GM20431 (cell line): ENCODE measurements at regions not wholly inside any gene's neighbourhood (a gene's known extent, or its start where the extent isn't known, plus 50 kb on each side); places are given as distances from the start of the nearest gene placed in this dataset.

Experiments
- in situ Hi-C: fragments of 300-500 bp; cut with MseI, MboI; formaldehyde crosslinking; loops from one replicate; pipeline ENCODE4 v1.15.0; 2020; ENCODE audit warnings: low sequenced_read_pairs; ENCODE audit not compliant: unreplicated experiment

GRCh38 chr16:76612497-76612896, 335.3 kb downstream of the CNTNAP4 start:
- in situ Hi-C loops = no loop called here

GRCh38 chr16:76614269-76614668, 337.1 kb downstream of the CNTNAP4 start:
- in situ Hi-C loops = no loop called here

DNA sequence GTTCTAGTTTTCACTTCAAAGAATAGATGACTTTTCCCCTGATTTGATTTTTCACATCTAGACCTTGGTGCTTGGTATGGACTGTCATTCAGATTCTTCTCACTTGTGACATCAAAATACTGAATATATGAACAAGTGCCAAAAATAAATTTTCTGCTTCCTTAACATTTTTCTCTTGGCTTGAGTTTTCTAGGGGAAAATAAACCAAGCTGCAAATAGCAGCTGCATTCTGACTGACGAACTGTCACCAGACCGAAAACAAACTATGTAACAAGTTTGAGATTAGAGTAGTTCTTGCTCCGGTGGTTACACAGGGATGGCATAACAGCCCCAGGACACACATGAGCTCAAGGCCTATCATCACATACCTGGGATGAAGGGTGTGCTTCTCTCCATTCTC, 345.7 kb downstream of the CNTNAP4 start:
- in situ Hi-C loops = no loop called here

DNA sequence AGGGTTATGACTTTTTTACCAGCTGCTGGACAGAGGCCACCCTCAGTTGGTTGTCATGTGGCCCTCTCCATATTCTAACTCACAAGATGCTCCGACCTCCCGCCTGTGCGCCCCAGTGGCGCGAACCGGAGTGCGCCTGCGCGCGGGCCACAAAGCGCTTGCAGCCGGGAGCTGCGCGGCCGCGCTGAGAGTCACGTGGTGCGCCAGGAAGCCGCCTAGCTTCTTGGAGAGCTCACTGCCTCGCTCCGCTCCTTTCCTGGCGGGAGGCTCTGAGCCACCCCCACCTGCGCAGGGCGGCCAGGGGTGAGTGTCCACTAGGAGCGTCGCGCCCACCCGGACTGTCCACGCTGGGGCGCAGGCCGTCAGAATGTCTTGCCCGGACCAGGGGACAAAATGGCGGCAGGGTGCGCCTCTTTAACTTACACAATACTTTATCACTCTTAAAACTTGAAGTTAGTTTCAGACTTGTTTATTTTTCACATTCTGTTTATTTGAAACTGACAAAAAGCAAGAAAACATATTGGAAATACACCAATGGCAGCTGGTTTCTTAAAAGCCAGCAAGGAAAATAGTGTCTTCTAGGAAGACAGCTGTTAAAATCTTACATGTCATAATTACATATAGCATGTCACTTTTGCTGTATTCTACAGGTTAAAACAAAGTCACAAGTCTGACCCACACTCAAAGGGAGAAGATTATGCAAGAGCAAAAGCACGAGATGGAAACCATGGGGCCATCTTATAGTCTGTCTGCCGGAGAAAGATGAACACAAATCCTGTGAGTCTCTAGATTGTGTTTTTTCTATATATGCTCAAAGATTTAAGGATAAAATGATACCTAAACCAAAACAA, 357.9 kb downstream of the CNTNAP4 start:
- in situ Hi-C loops = no loop called here

DNA sequence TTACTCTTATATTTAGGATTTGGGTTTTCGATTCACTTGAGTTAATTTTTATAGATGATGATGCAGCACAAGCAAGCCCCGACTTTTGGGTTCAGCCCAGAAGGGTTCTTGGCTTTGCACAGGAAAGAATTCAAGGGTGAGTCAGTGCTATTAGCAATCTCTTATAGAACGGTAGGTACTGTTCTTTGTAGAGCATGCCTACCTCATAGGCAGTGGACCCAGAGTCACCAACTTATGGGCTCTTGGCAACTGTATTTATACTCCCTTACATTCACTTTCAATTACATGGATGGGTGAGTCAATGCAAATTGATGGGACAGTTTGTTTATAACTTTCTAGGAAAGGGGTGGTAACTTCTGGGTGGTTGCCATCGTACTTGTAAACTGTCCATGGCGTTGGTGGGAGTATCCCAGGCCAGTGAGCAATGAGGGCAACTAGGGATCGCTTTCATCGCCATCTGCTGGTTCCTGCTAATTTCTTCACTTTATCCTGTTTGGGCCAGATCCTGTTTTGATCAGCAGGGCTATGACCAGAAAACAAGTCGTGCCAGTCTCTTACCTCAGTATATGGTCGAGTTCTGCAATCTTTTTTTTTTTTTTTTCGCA, 362.6 kb downstream of the CNTNAP4 start:
- in situ Hi-C loops = no loop called here

DNA sequence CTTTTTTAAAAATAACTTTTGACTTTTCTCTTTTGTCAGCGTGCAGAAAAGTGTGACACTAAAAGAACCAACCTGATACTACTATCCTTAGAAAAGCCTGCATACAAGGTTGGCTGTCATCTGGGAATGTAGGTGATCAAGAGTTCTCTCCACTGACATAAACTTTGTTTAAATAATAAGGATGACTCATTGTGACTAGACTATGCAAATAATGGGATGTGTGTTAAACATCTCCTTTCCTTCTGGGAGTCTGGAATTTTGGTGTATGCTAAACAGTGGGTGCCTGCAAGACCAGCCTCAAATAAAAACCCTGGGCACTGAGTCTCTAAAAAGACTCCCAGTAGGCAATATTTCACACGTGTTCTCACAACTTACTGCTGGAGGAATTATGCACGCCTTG, 373.4 kb downstream of the CNTNAP4 start:
- in situ Hi-C loops = loop anchor here (25.0 kb wide), 2 partner anchors 363 to 863 kb away; partner anchors contain the start of gene CNTNAP4

GRCh38 chr16:76653390-76654026, 376.3 kb downstream of the CNTNAP4 start:
- in situ Hi-C loops = loop anchor here (25.0 kb wide), 2 partner anchors 366 to 866 kb away; partner anchors contain the start of gene CNTNAP4

DNA sequence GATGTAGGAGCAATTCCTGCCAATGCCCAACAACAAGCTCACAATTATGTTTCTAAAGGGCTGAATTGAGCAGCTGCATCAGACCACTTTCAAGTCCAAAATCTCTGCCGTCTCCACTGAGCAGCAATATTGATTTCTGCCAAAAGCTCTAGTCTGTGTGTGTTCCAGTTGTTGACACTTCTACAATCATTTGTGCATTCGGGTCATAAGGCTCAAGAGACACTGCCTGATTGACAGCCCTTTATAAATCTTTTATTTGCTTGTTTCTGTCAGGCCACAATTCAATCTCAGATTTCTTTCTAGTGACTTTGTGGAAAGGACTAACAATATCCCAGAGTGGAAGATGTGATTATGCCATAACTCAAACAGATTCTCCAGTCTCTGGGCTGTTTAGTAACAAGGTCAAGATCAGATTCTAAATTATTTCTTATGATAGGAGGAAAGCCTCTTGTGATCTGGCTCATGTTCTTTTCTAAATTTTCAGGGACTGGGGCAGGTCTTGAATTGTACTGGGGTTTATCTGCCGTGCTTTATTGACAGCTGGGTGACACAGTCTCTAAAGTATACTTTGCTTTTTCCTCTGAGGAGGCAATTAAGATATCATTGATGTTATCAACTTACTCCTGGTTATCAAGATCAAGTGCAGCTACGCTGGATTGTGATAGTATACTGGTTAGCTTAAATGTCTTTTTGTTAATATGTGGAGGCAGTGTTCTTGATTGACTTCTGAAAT, 377.1 kb downstream of the CNTNAP4 start:
- in situ Hi-C loops = loop anchor here (25.0 kb wide), 2 partner anchors 367 to 867 kb away; partner anchors contain the start of gene CNTNAP4

DNA sequence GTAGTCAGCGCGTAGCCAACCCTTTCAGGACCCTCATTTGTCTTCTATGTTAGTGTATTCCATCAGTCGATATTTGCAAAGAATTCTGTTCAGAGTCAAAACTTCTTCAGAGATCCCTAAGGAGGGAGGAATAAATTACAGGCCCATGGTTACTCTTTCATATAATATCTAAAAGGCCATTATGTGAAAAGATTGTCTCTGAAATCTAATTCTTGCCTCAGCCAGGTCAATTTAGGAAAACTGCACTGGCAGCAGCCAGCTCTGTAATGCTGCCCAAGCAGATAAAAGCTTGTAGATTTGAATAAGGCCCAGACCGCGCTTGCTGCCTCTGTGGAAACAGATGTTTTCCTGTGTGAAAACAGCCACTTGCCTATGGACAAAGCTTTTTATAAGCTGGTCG, 379.8 kb downstream of the CNTNAP4 start:
- in situ Hi-C loops = loop anchor here (25.0 kb wide), 2 partner anchors 370 to 870 kb away; partner anchors contain the start of gene CNTNAP4

GRCh38 chr16:76661691-76662235, 384.6 kb downstream of the CNTNAP4 start:
- in situ Hi-C loops = loop anchor here (25.0 kb wide), 2 partner anchors 374 to 874 kb away; partner anchors contain the start of gene CNTNAP4

GRCh38 chr16:76665571-76666275, 388.5 kb downstream of the CNTNAP4 start:
- in situ Hi-C loops = loop anchor here (25.0 kb wide), 2 partner anchors 378 to 878 kb away; partner anchors contain the start of gene CNTNAP4

DNA sequence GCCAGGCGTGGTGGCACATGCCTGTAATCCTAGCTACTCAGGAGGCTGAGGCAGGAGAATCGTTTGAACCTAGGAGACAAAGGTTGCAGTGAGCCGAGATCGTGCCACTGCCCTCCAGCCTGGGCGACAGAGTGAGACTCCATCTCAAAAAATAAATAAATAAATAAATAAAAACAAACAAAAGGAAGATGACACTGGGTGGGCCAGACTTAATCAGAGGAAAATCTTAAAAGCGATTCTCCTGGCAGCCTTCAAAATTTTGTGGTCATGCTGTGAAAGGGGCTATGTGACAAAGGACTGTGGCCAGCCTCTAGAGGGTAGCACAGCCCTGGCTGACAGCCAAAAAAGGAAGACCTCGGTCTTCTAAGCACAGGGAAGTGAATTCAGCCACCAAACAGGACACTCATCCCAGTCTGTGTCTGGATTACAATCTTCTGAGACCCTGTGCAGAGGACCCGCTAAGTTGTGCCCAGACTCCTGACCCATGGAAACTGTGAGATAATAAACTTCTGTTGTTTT, 391.1 kb downstream of the CNTNAP4 start:
- in situ Hi-C loops = loop anchor here (25.0 kb wide), 2 partner anchors 381 to 881 kb away; partner anchors contain the start of gene CNTNAP4

DNA sequence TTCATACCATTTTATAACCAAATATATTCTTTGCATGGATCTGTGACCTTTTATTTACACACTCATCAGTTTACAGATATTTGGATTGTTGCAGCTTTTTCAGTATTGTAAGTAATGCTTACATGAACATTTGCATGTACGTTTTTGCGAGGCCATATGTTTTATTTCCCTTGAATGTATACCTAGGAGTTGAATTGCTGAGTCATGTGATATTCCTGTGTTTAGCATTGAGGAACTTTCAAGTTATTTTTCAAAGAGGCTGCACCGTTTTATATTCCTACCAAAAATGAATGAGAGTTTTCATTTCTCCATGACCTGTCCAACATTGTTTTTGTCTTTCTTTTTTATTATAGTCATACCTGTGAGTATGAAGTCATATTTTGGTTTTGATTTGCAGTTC, 392.1 kb downstream of the CNTNAP4 start:
- in situ Hi-C loops = loop anchor here (25.0 kb wide), 2 partner anchors 382 to 882 kb away; partner anchors contain the start of gene CNTNAP4

DNA sequence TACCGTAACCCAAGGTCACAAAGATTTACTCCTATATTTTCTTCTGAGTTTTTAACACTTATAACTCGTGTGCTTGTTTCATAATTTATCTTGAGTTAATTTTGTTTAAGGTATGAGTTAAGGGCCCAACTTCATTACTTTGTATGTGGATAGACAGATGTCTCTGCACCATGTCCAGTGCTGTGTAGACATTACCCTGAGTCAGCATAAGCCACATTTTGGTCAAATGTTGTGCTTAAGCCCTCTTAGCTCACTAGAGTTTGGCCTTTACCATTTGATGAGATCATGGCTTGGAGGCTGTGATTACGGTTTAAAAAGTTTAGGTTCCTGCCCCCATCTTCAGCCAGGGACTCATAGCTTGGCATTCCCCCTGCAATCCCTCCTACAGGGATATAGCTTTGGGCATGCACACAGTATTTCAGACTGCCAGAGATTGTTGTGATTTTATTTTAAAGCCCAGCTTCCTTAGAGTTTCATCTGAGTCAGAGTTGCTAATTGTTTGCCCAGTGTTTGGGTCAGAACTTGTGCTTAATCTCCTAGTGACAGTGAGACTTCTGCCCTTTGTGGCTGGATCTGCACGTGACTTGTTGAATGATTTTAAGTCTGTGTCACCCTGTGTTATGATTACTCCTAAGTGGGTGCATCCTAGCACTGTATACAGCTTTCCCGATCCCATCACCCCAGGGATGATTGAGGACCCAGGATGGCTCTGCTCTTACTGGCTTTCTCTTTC, 393.1 kb downstream of the CNTNAP4 start:
- in situ Hi-C loops = loop anchor here (25.0 kb wide), 2 partner anchors 383 to 883 kb away; partner anchors contain the start of gene CNTNAP4

- in situ Hi-C loops = no loop called here
Observed at GRCh38 chr16:76676356-76676755, 399.2 kb downstream of the CNTNAP4 start.

DNA sequence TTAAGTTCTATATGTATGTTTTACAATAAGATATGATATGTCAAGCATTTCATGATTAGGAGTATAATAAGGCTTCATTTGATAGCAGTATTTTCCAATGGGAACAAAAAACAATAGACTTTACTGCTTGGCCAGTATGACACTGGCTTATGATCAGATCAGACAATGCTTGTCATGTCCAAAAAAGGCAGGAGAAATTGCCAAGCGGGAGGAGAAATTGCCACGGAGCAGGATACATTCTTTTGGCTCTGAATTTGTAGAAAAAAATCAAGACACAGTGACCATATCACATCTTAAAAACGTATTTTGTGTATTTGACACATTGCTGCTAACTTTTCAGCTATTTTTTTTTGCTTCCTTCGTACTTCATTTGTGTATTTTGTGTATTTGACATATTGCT, 404.1 kb downstream of the CNTNAP4 start:
- in situ Hi-C loops = no loop called here

DNA sequence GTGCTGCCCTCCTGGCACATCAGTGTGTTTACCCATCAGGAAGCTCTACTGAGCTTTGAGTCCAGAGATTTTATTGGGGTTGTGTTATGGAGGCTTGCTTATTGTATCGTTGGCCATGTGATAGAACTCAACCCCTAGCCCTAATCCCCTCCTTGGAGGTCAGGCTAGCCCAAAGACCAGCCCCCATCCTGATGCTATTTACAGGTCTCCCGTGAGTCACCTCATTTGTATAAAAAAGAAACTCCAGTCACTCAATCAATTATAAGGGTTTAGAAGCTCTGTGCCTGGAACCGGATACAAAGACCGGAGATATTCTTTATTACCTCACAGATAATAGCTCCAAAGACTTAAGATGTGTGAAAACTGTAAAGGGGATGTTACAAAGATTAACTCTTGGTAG, 405.9 kb downstream of the CNTNAP4 start:
- in situ Hi-C loops = no loop called here

DNA sequence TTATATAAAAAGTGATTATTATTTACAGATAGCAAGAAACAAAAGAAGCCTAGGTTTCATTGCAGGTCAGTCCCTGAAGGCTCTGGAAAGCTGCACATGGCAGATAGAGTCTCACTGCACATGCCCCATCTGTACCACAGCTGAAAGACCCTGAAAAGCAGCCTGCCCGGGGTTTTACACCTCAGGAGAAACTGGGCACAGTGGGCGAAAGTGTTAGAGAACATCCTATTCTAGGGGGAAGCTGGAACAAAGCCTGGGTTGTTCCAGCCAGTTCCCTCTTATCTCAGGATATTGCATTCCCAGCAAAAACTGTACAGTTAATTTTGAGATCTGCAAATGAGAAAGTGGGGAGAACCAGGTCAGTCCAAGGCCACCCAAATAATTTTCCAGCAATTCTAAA, 419.7 kb downstream of the CNTNAP4 start:
- in situ Hi-C loops = no loop called here
